HG03097 (cell line): ENCODE measurements at regions not wholly inside any gene's neighbourhood (a gene's known extent, or its start where the extent isn't known, plus 50 kb on each side); places are given as distances from the start of the nearest gene placed in this dataset.
"Not testable (repeated sequence)": the region's sequence is repeated elsewhere in the genome, so short reads cannot be mapped to it uniquely, and the experiment has no call there.

Experiments
- ATAC-seq: cut with Tn5 transposase; IDR thresholded peaks from one replicate; pipeline ENCODE4 v1.9.1; 2021; ENCODE audit not compliant: unreplicated experiment, low FRiP score

DNA sequence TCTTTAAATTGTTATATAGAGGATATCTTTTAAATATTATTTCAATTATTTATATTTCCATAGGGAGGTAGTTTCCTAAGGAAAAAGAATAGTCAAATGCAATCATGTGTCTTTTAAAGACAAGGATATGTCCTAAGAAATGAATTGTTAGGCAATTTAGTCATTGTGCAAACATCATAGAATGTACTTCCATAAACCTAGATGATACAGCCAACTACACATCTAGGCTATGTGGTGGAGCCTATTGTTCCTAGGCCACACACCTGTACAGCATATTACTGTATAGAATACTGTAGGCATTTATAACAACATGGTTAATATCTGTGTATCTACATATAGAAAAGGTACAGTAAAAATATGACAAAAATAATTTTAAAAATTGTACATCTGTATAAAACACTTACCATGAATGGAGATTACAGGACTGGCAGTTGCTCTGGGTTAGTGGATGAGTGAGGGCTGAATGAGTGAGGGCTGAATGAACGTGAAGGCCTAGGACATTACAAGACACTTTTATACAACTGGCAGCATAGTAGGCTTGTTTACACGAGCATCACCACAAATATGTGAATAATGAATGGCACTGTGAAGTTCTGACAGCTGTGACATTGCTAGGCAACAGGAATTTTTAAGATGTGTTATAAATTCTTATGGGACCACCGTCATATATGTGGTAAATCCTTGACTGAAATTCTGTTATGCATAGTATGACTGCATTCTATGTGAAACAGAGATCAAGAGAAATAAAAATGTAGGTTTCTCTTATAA, 1879.0 kb upstream of the RAG2 start:
- no peak for ATAC-seq

DNA sequence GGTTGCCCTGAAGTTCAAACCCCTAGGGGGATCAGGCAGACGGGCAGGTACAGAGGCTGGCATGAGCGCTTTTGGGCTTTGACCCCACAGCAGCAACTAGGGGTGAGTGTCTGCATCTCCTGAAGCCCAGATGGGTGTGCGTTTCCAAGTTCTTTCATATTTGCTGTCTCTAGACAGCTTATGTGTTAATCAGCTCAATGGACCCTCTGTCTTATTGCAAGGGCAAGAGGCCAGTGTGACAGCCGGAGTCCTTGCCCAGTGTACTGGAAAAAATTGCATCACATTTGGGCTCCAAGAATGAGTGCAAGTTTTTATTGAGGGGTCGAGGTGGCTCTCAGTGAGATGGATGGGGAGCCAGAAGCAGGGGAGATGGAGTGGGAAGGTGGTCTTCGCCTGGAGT, 1863.7 kb upstream of the RAG2 start:
- ATAC-seq: no peak

DNA sequence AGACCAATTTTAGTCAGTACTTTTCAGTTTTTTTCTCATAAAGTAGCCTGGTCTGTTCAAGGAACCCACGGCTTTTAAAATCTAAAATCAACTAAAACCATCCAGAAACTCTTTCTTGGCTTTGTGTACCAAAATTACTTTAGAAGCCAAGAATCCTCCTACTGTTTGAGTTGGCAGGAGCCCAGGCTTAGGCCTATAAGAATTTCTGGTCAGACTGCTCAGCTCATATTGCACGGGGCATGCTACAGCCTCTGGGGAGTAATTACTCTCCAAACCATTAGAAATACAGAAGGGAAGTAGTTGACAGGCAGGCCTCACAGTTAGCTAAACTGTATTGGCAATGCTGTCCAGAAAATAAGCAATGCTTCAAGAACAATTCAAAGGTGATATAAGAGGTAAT, 1862.9 kb upstream of the RAG2 start:
- ATAC-seq: no peak

DNA sequence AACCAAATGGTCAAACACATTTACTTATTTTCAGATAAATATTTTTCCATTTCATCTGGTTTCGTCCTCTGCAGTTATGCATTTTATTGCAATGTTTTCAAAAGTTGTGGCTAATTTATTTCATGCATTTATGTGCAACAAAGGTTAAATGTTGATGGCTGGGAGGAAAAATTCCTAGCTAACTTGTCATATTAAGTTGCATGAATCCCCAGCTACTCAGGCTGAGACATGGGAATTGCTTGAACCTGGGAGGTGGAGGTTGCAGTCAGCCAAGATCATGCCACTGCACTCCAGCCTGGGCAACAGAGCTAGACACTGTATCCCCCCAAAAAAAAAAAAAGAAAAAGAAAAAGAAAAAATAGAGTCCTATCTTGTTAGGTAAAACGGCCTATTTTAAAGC, 1862.4 kb upstream of the RAG2 start:
- ATAC-seq: no peak

DNA sequence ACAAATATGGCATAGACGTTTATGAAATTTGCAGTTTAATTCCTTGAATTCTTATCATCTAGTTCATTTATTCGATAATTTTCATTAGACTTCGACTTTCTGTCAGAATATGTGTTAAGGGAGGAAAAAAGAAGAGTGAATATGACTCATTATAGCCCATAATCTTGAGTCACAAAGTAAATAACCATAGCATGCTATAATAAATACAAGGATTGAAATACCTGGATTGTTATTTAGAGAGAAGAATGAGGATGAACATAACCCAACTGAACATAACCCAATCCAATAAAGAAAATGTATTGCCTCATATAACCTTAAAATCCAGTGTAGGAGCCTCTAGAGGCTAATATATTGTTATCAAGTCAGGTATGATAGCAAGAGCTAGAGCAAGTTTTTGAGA, 1858.3 kb upstream of the RAG2 start:
- no peak for ATAC-seq

DNA sequence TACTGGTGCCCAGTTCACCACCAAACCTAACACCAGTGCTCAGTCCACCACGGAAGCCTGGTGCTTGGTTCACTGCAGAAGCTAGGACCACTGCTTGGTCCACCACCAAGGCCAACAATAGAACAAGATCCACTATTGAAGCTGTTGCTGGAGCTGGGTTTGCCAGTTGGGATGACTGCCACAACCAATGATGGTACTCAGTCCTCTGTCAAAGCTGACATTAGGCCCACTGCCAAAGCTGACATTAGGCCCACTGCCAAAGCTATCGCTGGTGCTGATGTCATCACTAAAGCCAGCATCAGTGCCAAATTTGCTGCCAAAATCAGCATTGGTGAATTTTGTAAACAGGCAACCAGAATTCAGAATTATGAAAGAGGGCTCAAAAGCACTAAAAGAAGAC, 1850.2 kb upstream of the RAG2 start:
- ATAC-seq: no peak

DNA sequence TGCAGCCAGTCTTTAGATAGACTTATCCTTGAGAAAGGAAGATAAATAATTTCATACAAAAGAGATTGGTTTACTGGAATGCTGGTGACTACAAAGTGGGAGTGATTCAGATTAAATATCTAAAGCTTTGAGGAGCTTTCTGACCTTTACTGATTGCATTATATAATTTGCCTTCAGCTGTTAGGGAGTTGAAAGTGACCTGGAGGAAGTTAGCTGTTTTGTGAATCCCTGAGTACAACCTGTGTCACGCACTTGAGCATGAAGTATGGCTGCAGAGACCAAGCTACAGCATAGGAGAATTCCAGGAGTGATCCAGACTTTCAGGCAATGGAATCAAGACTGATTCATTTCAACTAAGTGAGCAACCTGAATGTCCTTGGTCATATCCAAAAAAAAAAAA, 1848.3 kb upstream of the RAG2 start:
- no peak for ATAC-seq

DNA sequence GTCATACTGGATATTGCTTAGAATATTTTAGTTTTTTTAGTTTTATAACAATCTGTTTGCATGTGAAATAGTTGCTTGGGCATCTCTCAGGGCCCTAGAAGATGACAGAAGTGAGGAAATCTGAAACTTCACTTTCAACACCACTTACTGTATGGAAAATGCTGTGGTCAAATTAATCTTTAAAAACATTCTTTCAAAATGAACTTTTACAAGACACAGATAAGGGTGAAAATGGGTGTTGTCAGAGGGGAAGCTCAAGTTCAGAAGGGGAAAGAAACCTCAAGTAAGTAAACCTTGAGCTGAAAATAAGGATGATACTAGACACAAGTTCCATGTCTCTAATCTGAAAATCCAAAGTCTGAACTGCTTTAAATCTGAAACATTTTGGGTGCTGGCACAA, 1840.1 kb upstream of the RAG2 start:
- ATAC-seq: no peak

DNA sequence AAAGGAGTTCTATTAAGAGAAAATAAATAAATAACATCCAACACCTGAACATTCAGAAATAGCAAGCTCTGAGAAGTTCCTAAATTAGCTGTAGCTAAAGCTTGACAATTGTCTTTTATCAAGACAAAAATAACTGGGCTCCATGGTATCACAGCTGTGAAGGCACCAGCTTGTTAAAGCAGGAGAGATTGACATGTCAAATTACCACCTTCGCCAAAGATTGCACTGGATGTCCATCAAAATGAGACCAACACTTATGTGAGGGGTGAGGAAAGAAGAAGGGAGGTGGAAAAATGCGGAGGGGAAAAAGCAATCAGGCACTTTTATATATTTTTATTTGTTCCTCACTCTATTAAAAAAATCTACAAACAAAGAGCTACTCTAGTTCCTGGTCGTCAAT, 1827.5 kb upstream of the RAG2 start:
- ATAC-seq: no peak

DNA sequence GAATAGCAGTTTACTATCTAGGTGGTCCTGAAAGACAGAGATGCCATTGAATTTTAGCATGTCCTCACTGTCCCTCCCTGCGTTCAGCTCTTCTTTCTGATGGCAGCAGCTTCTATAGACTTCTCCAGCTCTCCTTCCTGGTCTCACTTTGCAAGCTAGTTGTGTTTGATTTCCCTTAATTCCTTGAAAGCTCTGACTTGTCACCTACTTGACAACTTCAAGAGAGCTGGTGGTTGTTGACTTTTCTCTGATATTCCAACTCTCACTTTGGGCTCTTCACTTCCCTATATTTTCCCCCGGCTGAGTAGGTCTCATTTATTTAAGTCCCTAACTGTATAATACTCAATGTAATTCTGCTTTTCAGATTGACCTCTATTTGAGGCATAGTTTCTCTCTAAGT, 1825.0 kb upstream of the RAG2 start:
- ATAC-seq: no peak

DNA sequence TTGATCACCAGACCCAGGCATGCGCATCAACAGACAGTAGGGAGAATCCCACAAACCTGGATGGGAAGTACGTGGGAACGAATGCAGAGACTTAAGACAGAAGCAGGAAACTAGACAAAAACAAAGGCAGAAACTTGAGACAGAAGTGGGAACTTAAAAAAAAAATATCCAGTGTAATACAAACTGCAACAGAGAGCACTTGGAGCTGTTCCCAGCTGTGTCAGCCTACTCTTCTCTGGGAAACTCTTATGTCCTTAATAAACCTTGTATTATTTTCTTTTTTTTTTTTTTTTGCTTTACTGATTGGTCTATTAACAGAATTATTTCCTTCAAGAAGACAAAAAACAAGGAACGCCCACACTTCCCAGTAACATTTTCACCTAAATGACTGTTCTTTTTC, 1818.1 kb upstream of the RAG2 start:
- no peak for ATAC-seq

DNA sequence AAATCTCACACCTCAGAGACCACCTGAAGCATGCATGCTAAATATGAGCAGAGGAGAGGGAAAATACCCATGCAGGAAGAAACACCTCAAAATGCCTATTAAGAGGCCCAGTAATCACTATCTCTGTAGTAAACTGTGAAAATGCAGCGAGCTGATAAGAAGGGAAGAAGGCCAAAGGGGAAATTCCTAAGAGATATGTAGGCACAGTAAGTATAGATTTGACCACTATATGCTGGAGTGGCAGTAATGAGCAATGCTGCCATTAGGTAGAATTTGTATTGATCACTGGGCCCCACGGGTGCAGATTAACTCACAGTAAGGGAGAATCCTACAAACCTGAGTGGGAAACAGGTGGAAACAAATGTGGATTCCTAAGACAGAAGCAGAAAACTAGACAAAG, 1813.1 kb upstream of the RAG2 start:
- ATAC-seq: no peak

DNA sequence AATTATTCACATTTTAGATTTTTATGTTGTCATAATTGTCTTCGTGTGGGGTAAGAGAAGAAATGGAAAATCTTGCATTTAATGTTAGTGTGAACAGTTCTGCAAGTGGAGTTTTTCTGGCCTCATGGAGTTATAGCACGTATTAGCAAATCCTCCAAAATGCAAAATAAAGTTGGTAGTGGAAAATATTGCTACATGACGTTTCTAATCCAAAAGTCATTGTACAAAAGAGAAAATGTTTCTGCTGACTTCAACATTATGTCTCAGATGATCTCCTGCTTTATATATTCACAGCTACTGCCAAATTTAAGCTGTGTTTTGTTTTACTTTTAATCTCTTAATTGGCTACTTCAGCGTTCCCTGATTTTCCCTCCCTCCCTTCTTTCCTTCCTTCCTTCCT, 1804.0 kb upstream of the RAG2 start:
- no peak for ATAC-seq

DNA sequence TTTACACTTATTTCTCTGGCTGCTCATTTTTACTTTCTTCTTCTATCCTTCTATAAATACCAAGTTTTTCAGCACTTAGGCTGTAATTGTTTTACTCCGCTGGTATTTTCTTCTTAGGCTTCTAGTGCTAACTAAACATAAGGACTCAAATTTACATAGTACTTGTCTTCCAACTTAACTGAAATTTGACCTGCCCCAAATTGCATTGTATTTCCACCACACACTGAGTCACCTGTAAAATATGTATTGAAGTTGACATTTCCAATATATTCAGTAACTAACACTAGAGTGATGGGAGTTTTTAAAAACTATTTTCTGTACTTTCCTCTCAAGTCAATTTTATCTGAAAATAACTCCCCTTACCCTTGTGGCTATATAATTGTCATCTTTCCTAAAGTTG, 1794.1 kb upstream of the RAG2 start:
- no peak for ATAC-seq

DNA sequence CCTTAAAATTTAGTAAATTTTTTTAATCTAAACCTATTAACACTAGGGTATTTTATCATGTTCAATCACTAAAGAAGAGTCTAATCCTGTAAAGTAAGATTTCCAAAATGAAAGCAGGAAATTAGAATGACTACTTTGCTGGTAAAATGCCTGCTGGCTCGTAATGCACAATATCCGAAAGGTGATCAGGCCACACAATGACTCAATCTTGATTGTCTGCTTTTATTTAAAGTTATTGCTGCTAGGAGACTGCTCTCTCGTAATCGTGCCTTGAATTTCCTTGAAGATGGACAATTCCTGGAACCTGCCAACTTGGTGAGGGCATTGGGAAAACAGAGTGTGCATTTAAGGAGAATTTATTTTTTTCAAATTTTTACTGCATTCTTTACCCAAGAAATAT, 1786.5 kb upstream of the RAG2 start:
- no peak for ATAC-seq

DNA sequence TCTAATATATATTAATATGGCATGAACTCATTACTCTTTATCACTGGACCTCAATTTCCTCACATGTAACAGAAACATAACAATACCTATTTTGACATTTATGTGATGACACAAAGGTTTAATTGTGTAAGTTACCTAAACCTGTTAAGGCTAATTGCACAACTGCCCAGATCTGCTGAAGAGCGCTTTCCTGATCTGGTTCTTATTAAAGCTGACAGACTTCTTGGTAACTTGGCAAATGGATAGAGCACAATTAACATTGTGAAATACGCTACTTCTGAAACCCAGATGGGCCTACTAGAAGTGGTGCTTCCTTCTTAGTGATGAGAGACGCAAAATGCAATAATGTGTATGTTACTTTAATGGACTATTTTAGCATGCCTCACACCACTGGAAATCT, 1767.2 kb upstream of the RAG2 start:
- no peak for ATAC-seq

DNA sequence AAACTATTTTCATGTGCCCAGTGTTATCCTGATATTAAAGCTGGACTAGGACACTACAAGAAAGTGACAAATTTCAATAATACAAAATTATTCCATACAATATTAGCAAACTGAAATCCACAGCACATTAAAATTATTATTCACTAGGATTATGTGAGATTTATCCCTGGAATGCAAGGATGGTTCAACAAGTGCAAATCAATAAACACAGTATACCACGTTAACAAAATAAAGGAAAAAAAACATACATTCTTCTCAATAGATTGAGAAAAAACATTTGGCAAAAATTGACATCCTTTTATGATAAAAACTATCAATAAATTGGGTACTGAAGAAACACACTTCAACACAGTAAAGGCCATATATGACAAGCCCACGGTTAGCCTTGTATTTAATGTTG, 1758.2 kb upstream of the RAG2 start:
- no peak for ATAC-seq

DNA sequence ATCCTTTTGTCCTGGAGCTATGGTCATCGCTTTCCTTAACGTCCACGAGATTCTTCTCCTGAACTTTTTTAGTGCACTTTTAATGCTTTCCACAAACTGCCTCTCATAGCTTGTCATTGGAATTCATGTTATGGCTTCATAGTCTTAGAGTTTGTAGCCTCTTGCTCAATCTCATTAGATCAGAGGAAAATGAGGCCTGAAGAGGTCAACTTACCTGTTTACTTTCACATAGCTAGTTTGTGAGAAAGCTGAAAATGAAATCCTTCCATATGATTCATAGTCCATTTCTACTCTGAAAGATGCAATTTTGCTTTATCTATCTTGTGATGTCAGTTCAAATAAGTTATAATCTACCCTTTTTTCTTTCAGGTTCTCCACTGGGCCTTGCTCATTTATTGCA, 1747.2 kb upstream of the RAG2 start:
- no peak for ATAC-seq

DNA sequence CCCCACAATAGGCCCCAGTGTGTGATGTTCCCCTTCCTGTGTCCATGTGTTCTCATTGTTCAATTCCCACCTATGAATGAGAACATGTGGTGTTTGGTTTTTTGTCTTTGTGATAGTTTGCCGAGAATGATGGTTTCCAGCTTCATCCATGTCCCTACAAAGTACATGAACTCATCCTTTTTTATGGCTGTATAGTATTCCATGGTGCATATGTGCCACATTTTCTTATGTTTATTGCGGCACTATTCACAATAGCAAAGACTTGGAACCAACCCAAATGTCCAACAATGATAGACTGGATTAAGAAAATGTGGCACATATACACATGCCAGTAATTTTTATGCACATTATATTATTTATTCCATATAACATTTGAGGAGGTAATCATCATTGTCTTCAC, 1743.6 kb upstream of the RAG2 start:
- ATAC-seq: not testable (repeated sequence)

DNA sequence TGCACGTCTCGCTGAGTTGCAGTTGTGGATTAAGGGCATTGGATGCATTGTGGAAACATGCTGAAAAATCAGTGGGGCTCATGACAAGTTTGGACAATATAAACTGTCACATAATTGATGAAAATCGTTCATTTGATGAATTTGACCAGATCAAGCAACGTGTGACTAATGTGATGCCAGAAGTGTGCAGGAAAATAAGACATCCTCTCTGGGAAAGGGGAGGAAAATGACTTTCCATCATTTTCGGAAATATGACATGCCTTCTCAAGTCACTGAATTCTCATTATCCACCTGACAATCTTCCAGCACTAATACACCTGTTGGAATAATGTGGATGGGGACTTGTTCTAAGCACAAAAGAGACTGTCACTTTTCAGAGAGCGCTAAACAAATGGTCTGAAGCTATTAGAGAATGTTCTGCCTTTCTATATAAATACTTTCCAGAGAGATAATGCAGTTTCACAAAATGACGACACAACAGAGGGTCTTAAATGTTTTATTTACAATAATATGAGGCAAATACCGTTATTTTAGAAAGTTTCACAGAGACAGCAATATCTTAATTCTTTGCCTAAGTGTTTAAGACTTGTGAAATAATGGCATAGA, 1741.9 kb upstream of the RAG2 start:
- ATAC-seq: no peak

DNA sequence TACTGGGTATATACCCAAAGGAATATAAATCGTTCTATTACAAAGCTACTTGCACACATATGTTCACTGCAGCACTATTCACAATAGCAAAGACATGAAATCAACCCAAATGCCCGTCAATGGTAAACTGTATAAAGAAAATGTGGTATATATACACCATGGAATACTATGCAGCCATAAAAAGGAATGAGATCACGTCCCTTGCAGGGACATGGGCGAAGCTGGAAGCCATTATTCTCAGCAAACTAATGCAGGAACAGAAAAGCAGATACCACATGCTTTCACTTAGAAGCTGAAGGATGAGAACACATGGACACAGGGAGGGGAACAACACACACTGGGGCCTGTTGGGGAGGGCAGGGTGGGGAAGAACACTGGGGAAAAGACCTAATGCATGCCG, 1740.0 kb upstream of the RAG2 start:
- ATAC-seq: not testable (repeated sequence)

DNA sequence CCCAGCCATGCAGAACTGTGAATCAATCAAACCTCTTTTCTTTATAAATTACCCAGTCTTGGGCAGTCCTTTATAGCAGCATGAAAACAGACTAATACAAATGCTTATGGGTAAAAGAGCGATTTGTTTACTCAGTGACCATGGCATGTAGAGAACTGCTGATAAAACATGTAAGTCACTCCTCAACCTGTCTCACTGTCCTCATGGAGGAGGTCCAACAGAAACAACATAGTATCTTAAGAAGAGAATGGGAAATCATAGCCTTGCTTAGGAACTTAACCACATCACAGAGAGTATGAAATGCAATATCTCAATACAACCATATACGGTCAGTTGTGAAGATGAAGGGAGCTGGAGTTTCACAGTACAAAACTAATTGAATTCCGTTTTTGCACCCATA, 1734.0 kb upstream of the RAG2 start:
- no peak for ATAC-seq

DNA sequence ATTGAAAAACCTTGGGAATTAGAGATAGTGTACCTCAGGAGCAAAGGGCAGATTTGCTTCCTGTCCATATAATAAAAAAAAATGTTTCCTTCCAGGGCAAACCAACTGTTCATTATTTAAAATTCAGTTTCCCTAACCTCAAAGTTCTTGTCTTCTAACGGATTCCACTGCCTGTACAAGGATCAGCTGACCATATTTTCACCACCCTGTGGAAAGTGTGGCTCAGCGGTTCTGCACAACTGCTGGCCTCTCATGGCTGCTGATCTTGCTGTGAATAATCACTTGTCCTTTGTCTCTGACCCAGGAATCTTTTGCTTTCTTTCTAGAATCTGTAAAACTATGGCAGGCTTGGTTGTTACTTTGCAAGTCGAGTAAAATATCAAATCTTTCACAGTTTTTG, 1732.5 kb upstream of the RAG2 start:
- no peak for ATAC-seq
